ENCODE measurements at regions not wholly inside any gene's neighbourhood (a gene's known extent, or its start where the extent isn't known, plus 50 kb on each side); places are given as distances from the start of the nearest gene placed in this dataset.

DNA sequence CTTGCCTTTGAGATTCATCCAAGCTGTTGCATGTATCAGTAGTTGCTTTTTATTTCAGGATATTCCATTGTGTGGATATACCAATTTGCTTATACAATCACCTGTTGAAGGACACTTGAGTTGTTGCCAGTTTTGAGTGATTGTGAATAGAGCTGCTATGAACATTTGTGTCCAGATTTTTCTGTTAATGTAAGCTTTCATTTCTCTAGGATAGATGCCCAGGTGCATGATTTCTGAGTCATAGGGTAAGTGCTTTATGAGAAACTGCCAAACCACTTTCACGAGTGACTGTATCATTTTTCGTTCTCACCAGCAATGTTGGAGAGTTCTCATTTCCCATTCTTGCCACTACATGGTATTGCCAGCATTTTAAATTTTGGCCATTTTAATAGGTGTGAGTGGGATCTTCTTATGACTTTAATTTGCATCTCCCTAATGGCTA lies 434.6 kb upstream of the RGS6 start:
- no peak for TF ChIP-seq POLR2AphosphoS5 (IDR thresholded peaks at IDR 0.05)
- TF ChIP-seq POLR2A (IDR thresholded peaks at IDR 0.05), result no peak
- TF ChIP-seq, protein P1, sequence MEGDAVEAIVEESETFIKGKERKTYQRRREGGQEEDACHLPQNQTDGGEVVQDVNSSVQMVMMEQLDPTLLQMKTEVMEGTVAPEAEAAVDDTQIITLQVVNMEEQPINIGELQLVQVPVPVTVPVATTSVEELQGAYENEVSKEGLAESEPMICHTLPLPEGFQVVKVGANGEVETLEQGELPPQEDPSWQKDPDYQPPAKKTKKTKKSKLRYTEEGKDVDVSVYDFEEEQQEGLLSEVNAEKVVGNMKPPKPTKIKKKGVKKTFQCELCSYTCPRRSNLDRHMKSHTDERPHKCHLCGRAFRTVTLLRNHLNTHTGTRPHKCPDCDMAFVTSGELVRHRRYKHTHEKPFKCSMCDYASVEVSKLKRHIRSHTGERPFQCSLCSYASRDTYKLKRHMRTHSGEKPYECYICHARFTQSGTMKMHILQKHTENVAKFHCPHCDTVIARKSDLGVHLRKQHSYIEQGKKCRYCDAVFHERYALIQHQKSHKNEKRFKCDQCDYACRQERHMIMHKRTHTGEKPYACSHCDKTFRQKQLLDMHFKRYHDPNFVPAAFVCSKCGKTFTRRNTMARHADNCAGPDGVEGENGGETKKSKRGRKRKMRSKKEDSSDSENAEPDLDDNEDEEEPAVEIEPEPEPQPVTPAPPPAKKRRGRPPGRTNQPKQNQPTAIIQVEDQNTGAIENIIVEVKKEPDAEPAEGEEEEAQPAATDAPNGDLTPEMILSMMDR (IDR thresholded peaks at IDR 0.05), result no peak
- TF ChIP-seq EP300 (IDR thresholded peaks at IDR 0.05), result no peak

Data from sigmoid colon (tissue), 4 donors.